K562 (cell line): ENCODE measurements at regions not wholly inside any gene's neighbourhood (a gene's known extent, or its start where the extent isn't known, plus 50 kb on each side); places are given as distances from the start of the nearest gene placed in this dataset.

ENCODE experiments used
- ATAC-seq: fragments of 200-7000 bp; cut with Tn5 transposase; 3 replicates; pipeline ENCODE4 v1.9.1; 2020; ENCODE audit warnings: moderate library complexity
- BruUV-seq: library from RNA; stranded (reverse); fragments of 400-500 nt; replicated peaks from 2 replicates; lab custom pipeline; 2021; lab: Mats Ljungman, UMichigan
- CTCF ChIA-PET: fragments of 300-600 bp; formaldehyde crosslinking; extraction: SDS; loops from one replicate; lab custom pipeline; 2021; ENCODE audit warnings: low intra/inter-chr PET ratio; lab: Yijun Ruan, JAX
- POLR2A ChIA-PET: fragments of 300-600, 350-650 bp; sonication (Branson Sonifier 250); formaldehyde crosslinking; extraction: SDS; loops from one replicate; lab custom pipeline; 2021; ENCODE audit warnings: antibody characterized with exemption, inconsistent platforms; lab: Yijun Ruan, JAX
- DNase-seq, 4 experiments: peaks; one replicate each; pipeline versions ENCODE4 v3.0.0 to v3.0.0-alpha.2; 2011 to 2018; ENCODE audit warnings: low spot score in 3 of 4, mixed read lengths in 3 of 4; ENCODE audit errors: extremely low read depth in 1 of 4
- FAIRE-seq: peaks from 2 replicates; lab custom pipeline; 2011; peaks lifted over from hg19 to GRCh38; lab: Jason Lieb, UNC
- H2AFZ ChIP-seq: 2 replicates; pipeline ENCODE4 v1.6.0; 2011; ENCODE audit warnings: low read depth, low read length, control low read depth, inconsistent platforms
- H3K27ac ChIP-seq: fragments of 200-600 bp; 3 replicates; pipeline ENCODE4 v1.8.0; 2011; ENCODE audit warnings: low read depth, mild to moderate bottlenecking, control low read depth, inconsistent platforms, low read length, moderate library complexity, mixed read lengths; ENCODE audit errors: extremely low read depth
- H3K27me3 ChIP-seq, 2 experiments: fragments of 300-600 bp in 1 of 2; 2 replicates in 1 of 2; 3 replicates in 1 of 2; pipeline versions ENCODE4 v1.6.0 to v1.8.0; 2011; ENCODE audit warnings: inconsistent platforms in 2 of 2, low read length in 2 of 2, mild to moderate bottlenecking in 1 of 2, mixed read lengths in 1 of 2, moderate library complexity in 1 of 2; ENCODE audit not compliant: control insufficient read depth in 2 of 2, insufficient read depth in 2 of 2
- H3K36me3 ChIP-seq: fragments of 300-600 bp; 3 replicates; pipeline ENCODE4 v1.8.0; 2011; ENCODE audit warnings: mild to moderate bottlenecking, low read length, inconsistent platforms; ENCODE audit not compliant: control insufficient read depth, insufficient read depth
- H3K4me1 ChIP-seq, 2 experiments: fragments of 200-600 bp in 1 of 2; replicated peaks in 1 of 2; 2 replicates in 1 of 2; 3 replicates in 1 of 2; pipeline versions ENCODE4 v1.5.1 to v1.8.0; 2011; ENCODE audit warnings: inconsistent platforms in 2 of 2, low read length in 2 of 2, mild to moderate bottlenecking in 1 of 2, mixed read lengths in 1 of 2, moderate library complexity in 1 of 2; ENCODE audit not compliant: control insufficient read depth in 2 of 2, insufficient read depth in 2 of 2
- H3K4me2 ChIP-seq: 2 replicates; pipeline ENCODE4 v1.6.1; 2011; ENCODE audit warnings: low read length, control low read depth, inconsistent platforms, mixed read lengths; ENCODE audit not compliant: insufficient read depth
- H3K4me3 ChIP-seq: fragments of 200-600 bp; sonication (generic), shearing (Covaris generic); 2 replicates; pipeline ENCODE4 v1.5.1; 2016; ENCODE audit warnings: control low read depth, inconsistent platforms
- H3K79me2 ChIP-seq: fragments of 200-600 bp; 3 replicates; pipeline ENCODE4 v1.8.0; 2011; ENCODE audit warnings: low read length, inconsistent platforms; ENCODE audit not compliant: control insufficient read depth, insufficient read depth
- H3K9ac ChIP-seq, 2 experiments: 2 replicates each; pipeline versions ENCODE4 v1.6.0 to v1.6.1; 2011; ENCODE audit warnings: low read depth in 2 of 2, low read length in 2 of 2, control low read depth in 1 of 2, inconsistent platforms in 1 of 2, mild to moderate bottlenecking in 1 of 2, mixed read lengths in 1 of 2; ENCODE audit not compliant: insufficient read depth in 1 of 2
- H3K9me1 ChIP-seq: one replicate; pipeline ENCODE4 v1.6.0; 2011; ENCODE audit warnings: inconsistent platforms, mild to moderate bottlenecking, low read length, moderate library complexity; ENCODE audit not compliant: control insufficient read depth, insufficient read depth
- H3K9me3 ChIP-seq: replicated peaks from 2 replicates; pipeline ENCODE4 v1.5.1; 2011; ENCODE audit warnings: low read depth, low read length, inconsistent platforms; ENCODE audit not compliant: control insufficient read depth, insufficient read depth
- H4K20me1 ChIP-seq: replicated peaks from 2 replicates; pipeline ENCODE4 v1.6.1; 2011; ENCODE audit warnings: low read length, inconsistent platforms, mixed read lengths; ENCODE audit not compliant: control insufficient read depth, insufficient read depth
- EZH2 ChIP-seq: IDR thresholded peaks from 2 replicates; pipeline ENCODE4 v1.6.1; 2012; ENCODE audit warnings: low read depth, mild to moderate bottlenecking, inconsistent platforms, low read length, borderline replicate concordance
- KAT7 ChIP-seq: sonication (generic); formaldehyde crosslinking; IDR thresholded peaks from 2 replicates; pipeline ENCODE4 v1.8.0; 2022; ENCODE audit warnings: missing genetic modification reagents, mild to moderate bottlenecking, borderline replicate concordance
- KLF6 ChIP-seq: fragments of 250-450 bp; sonication (Bioruptor Pico); IDR thresholded peaks from 2 replicates; pipeline ENCODE4 v1.4.0; 2020; ENCODE audit warnings: mild to moderate bottlenecking, moderate library complexity, borderline replicate concordance
- LARP7 ChIP-seq: fragments of 450-650 bp; IDR thresholded peaks from 2 replicates; pipeline ENCODE4 v1.6.1; 2016
- MXI1 ChIP-seq: IDR thresholded peaks from 2 replicates; pipeline ENCODE4 v1.6.1; 2011; ENCODE audit warnings: low read depth, mild to moderate bottlenecking, improper control_type of control experiment, low read length
- NCOA1 ChIP-seq: fragments of 450-650 bp; IDR thresholded peaks from 2 replicates; pipeline ENCODE4 v1.6.1; 2016; ENCODE audit warnings: low read depth
- NFRKB ChIP-seq: fragments of 450-650 bp; IDR thresholded peaks from 2 replicates; pipeline ENCODE4 v1.6.1; 2016; ENCODE audit warnings: low read depth
- WGBS: fragments of 100-300 bp; shearing (Covaris generic); methylation state at CpG from one replicate; pipeline ENCODE4 v1.1.6; 2016; ENCODE audit warnings: low coverage, mixed read lengths; ENCODE audit not compliant: insufficient coverage; ENCODE audit errors: missing lambda C conversion rate; 5-methylcytosine and 5-hydroxymethylcytosine counted together
- in situ Hi-C: fragments of 300-500 bp; cut with MboI; formaldehyde crosslinking; loops from 4 replicates; pipeline ENCODE4 v1.15.0; 2018; ENCODE audit warnings: inconsistent platforms, mixed read lengths
- intact Hi-C: fragments of 100-400 bp; cut with micrococcal nuclease; formaldehyde crosslinking; loops from 2 replicates; pipeline ENCODE4 v1.14.2; 2022
- TF ChIP-seq, protein P1 (sequence below): fragments of 250-450 bp; sonication (Bioruptor Pico); IDR thresholded peaks from 2 replicates; pipeline ENCODE4 v1.9.0; 2021; ENCODE audit warnings: mild to moderate bottlenecking
- TF ChIP-seq, protein P2 (sequence below): fragments of 250-450 bp; sonication (Bioruptor Pico); IDR thresholded peaks from 2 replicates; pipeline ENCODE4 v1.4.0; 2020; ENCODE audit warnings: mild to moderate bottlenecking

DNA sequence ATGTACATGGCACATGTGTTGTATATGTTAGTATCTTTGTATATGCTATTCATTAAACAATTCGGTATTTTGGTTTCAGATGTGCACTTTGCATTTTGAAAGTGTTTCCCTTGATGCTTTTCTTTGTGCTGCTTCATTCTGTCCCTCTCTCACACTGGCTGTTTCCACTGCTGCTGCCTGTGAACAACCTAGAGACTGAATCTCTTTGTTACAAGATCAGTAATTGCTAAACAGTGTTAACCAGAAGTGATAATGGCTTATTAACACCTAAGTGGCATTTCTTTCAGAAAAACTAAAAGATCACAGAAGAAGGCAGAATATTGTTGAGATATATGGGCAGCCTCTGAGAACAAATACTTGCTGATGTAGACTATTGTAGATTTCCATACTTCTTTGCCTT, 84.7 kb downstream of the KIF2B start:
- Histone ChIP-seq H3K27ac (no peak overlapping the region), H3K79me2 (no peaks in the 10 kb centered on the region), H3K9me3 (no peaks in the 10 kb centered on the region), H3K9ac (no peak overlapping the region), H2AFZ (no peak overlapping the region), H3K4me2 (no peak overlapping the region), H3K27me3 (no peaks in the 10 kb centered on the region), H3K4me3 (no peak overlapping the region)
- intact Hi-C loops (no loop called here), in situ Hi-C loops (no loop called here)
- ChIA-PET POLR2A (no interaction called here), CTCF (no interaction called here)
- no TSS peak for BruUV-seq
- WGBS = 0% methylated on average over 1 of the region's 1 CpG
- no peak for DNase-seq
- no peak for ATAC-seq
- TF ChIP-seq LARP7 (no peak), MXI1 (no peak), EZH2 (no peak), KAT7 (CRISPR knock-in tag) (no peak), NFRKB (no peak)
- TF ChIP-seq, protein P1, sequence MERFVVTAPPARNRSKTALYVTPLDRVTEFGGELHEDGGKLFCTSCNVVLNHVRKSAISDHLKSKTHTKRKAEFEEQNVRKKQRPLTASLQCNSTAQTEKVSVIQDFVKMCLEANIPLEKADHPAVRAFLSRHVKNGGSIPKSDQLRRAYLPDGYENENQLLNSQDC (CRISPR knock-in tag) = no peak
- TF ChIP-seq, all 486 proteins: peak for 0
- no peaks in the 10 kb centered on the region for H3K36me3 ChIP-seq
- no peak for FAIRE-seq
- no peaks in the 10 kb centered on the region for H4K20me1 ChIP-seq
- no peaks in the 10 kb centered on the region for H3K4me1 ChIP-seq
- H3K9me1 ChIP-seq = no peaks in the 10 kb centered on the region

DNA sequence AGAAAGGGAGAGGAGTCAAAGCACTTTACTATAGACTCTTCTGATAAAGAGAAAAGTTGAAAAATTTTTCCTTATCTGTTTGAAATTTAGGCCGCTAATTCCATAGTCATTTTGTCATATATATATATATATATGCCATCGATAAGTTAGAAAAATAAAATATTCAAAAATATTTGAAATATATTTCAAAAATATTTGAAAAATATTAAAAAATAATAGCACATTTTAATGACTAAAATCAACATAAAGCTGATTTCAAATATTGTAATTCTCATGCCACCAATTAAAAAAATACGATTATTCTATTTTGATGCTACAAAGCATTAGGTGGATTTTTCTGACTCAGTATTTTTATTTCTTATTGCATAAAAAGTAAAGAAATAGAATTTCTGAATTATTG, 87.1 kb downstream of the KIF2B start:
- no peaks in the 10 kb centered on the region for H3K36me3 ChIP-seq
- no peak overlapping the region for H3K4me3 ChIP-seq
- DNase-seq (no peak), FAIRE-seq (no peak), ATAC-seq (no peak)
- H3K79me2 ChIP-seq = no peaks in the 10 kb centered on the region
- in situ Hi-C loops = no loop called here
- CTCF ChIA-PET = no interaction called here
- H3K9ac ChIP-seq = no peak overlapping the region
- H3K27me3 ChIP-seq = no peaks in the 10 kb centered on the region
- BruUV-seq = no TSS peak
- intact Hi-C loops = no loop called here
- H3K4me1 ChIP-seq = no peaks in the 10 kb centered on the region
- no peaks in the 10 kb centered on the region for H3K9me1 ChIP-seq
- no peak overlapping the region for H3K27ac ChIP-seq
- H4K20me1 ChIP-seq = no peaks in the 10 kb centered on the region
- H3K4me2 ChIP-seq = no peak overlapping the region
- POLR2A ChIA-PET = no interaction called here
- no peaks in the 10 kb centered on the region for H3K9me3 ChIP-seq
- no peak overlapping the region for H2AFZ ChIP-seq
- 4% methylated on average over 3 of the region's 3 CpGs for WGBS
- TF ChIP-seq NCOA1 = no peak
- TF ChIP-seq, protein P2, sequence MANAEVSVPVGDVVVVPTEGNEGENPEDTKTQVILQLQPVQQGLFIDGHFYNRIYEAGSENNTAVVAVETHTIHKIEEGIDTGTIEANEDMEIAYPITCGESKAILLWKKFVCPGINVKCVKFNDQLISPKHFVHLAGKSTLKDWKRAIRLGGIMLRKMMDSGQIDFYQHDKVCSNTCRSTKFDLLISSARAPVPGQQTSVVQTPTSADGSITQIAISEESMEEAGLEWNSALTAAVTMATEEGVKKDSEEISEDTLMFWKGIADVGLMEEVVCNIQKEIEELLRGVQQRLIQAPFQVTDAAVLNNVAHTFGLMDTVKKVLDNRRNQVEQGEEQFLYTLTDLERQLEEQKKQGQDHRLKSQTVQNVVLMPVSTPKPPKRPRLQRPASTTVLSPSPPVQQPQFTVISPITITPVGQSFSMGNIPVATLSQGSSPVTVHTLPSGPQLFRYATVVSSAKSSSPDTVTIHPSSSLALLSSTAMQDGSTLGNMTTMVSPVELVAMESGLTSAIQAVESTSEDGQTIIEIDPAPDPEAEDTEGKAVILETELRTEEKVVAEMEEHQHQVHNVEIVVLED (CRISPR knock-in tag) = no peak
- TF ChIP-seq KLF6 (CRISPR knock-in tag) = no peak
